Activated gamma-delta T cell treated with Interleukin-2 at 50 U/mL for 16 hours (primary cell): ENCODE measurements at regions not wholly inside any gene's neighbourhood (a gene's known extent, or its start where the extent isn't known, plus 50 kb on each side); places are given as distances from the start of the nearest gene placed in this dataset.
"Not testable (repeated sequence)": the region's sequence is repeated elsewhere in the genome, so short reads cannot be mapped to it uniquely, and the experiment has no call there.

Experiments used
- DNase-seq: peaks from one replicate; pipeline ENCODE4 v3.0.0-alpha.2; 2020

GRCh38 chr9:28127101-28127500 lies 553.8 kb upstream of the C9orf72 start:
- DNase-seq = no peak

- no peak for DNase-seq
Measured at GRCh38 chr9:28134446-28134976, 561.2 kb upstream of the C9orf72 start.

- no peak for DNase-seq
Measured at GRCh38 chr9:28135549-28135948, 562.3 kb upstream of the C9orf72 start.

- DNase-seq = no peak
Measured at GRCh38 chr9:28136113-28136512, 562.8 kb upstream of the C9orf72 start.

- DNase-seq = not testable (repeated sequence)
Measured at GRCh38 chr9:28147430-28147829, 574.1 kb upstream of the C9orf72 start.

- DNase-seq = not testable (repeated sequence)
Measured at GRCh38 chr9:28147923-28148597, 574.8 kb upstream of the C9orf72 start.

- not testable (repeated sequence) for DNase-seq
Measured at GRCh38 chr9:28149361-28150050, 576.2 kb upstream of the C9orf72 start.

- DNase-seq = no peak
Measured at GRCh38 chr9:28155067-28155466, 581.8 kb upstream of the C9orf72 start.

- no peak for DNase-seq
Measured at GRCh38 chr9:28155671-28156070, 582.4 kb upstream of the C9orf72 start.

- DNase-seq = no peak
Measured at GRCh38 chr9:28158451-28158850, 585.2 kb upstream of the C9orf72 start.

GRCh38 chr9:28163619-28164018 lies 590.3 kb upstream of the C9orf72 start:
- DNase-seq = no peak

- no peak for DNase-seq
Measured at GRCh38 chr9:28166179-28166578, 592.9 kb upstream of the C9orf72 start.

- no peak for DNase-seq
Measured at GRCh38 chr9:28177142-28177541, 603.9 kb upstream of the C9orf72 start.

- DNase-seq = no peak
Measured at GRCh38 chr9:28177925-28178324, 604.6 kb upstream of the C9orf72 start.

- no peak for DNase-seq
Measured at GRCh38 chr9:28179893-28180292, 606.6 kb upstream of the C9orf72 start.

GRCh38 chr9:28190981-28191380 lies 617.7 kb upstream of the C9orf72 start:
- no peak for DNase-seq

- DNase-seq = no peak
Measured at GRCh38 chr9:28197653-28198052, 624.4 kb upstream of the C9orf72 start.

GRCh38 chr9:28203036-28203435 lies 629.8 kb upstream of the C9orf72 start:
- no peak for DNase-seq

- no peak for DNase-seq
Measured at GRCh38 chr9:28206280-28206679, 633.0 kb upstream of the C9orf72 start.

GRCh38 chr9:28207657-28208056 lies 634.4 kb upstream of the C9orf72 start:
- DNase-seq = no peak

GRCh38 chr9:28209130-28209529 lies 635.8 kb upstream of the C9orf72 start:
- no peak for DNase-seq

- no peak for DNase-seq
Measured at GRCh38 chr9:28212979-28213378, 639.7 kb upstream of the C9orf72 start.

- DNase-seq = no peak
Measured at GRCh38 chr9:28215536-28216299, 642.4 kb upstream of the C9orf72 start.

- no peak for DNase-seq
Measured at GRCh38 chr9:28232686-28233085, 659.4 kb upstream of the C9orf72 start.
